K562 (cell line): ENCODE measurements at regions not wholly inside any gene's neighbourhood (a gene's known extent, or its start where the extent isn't known, plus 50 kb on each side); places are given as distances from the start of the nearest gene placed in this dataset.

Source experiments
- ATAC-seq: fragments of 200-7000 bp; cut with Tn5 transposase; 3 replicates; pipeline ENCODE4 v1.9.1; 2020; ENCODE audit warnings: moderate library complexity
- BruUV-seq: library from RNA; stranded (reverse); fragments of 400-500 nt; replicated peaks from 2 replicates; lab custom pipeline; 2021; lab: Mats Ljungman, UMichigan
- CTCF ChIA-PET: fragments of 300-600 bp; formaldehyde crosslinking; extraction: SDS; loops from one replicate; lab custom pipeline; 2021; ENCODE audit warnings: low intra/inter-chr PET ratio; lab: Yijun Ruan, JAX
- POLR2A ChIA-PET: fragments of 300-600, 350-650 bp; sonication (Branson Sonifier 250); formaldehyde crosslinking; extraction: SDS; loops from one replicate; lab custom pipeline; 2021; ENCODE audit warnings: antibody characterized with exemption, inconsistent platforms; lab: Yijun Ruan, JAX
- DNase-seq, 4 experiments: peaks; one replicate each; pipeline versions ENCODE4 v3.0.0 to v3.0.0-alpha.2; 2011 to 2018; ENCODE audit warnings: low spot score in 3 of 4, mixed read lengths in 3 of 4; ENCODE audit errors: extremely low read depth in 1 of 4
- FAIRE-seq: peaks from 2 replicates; lab custom pipeline; 2011; peaks lifted over from hg19 to GRCh38; lab: Jason Lieb, UNC
- H2AFZ ChIP-seq: 2 replicates; pipeline ENCODE4 v1.6.0; 2011; ENCODE audit warnings: low read depth, low read length, control low read depth, inconsistent platforms
- H3K27ac ChIP-seq: fragments of 200-600 bp; 3 replicates; pipeline ENCODE4 v1.8.0; 2011; ENCODE audit warnings: low read depth, mild to moderate bottlenecking, control low read depth, inconsistent platforms, low read length, moderate library complexity, mixed read lengths; ENCODE audit errors: extremely low read depth
- H3K27me3 ChIP-seq, 2 experiments: fragments of 300-600 bp in 1 of 2; 2 replicates in 1 of 2; 3 replicates in 1 of 2; pipeline versions ENCODE4 v1.6.0 to v1.8.0; 2011; ENCODE audit warnings: inconsistent platforms in 2 of 2, low read length in 2 of 2, mild to moderate bottlenecking in 1 of 2, mixed read lengths in 1 of 2, moderate library complexity in 1 of 2; ENCODE audit not compliant: control insufficient read depth in 2 of 2, insufficient read depth in 2 of 2
- H3K36me3 ChIP-seq: fragments of 300-600 bp; 3 replicates; pipeline ENCODE4 v1.8.0; 2011; ENCODE audit warnings: mild to moderate bottlenecking, low read length, inconsistent platforms; ENCODE audit not compliant: control insufficient read depth, insufficient read depth
- H3K4me1 ChIP-seq, 2 experiments: fragments of 200-600 bp in 1 of 2; replicated peaks in 1 of 2; 2 replicates in 1 of 2; 3 replicates in 1 of 2; pipeline versions ENCODE4 v1.5.1 to v1.8.0; 2011; ENCODE audit warnings: inconsistent platforms in 2 of 2, low read length in 2 of 2, mild to moderate bottlenecking in 1 of 2, mixed read lengths in 1 of 2, moderate library complexity in 1 of 2; ENCODE audit not compliant: control insufficient read depth in 2 of 2, insufficient read depth in 2 of 2
- H3K4me2 ChIP-seq: 2 replicates; pipeline ENCODE4 v1.6.1; 2011; ENCODE audit warnings: low read length, control low read depth, inconsistent platforms, mixed read lengths; ENCODE audit not compliant: insufficient read depth
- H3K4me3 ChIP-seq: fragments of 200-600 bp; sonication (generic), shearing (Covaris generic); 2 replicates; pipeline ENCODE4 v1.5.1; 2016; ENCODE audit warnings: control low read depth, inconsistent platforms
- H3K79me2 ChIP-seq: fragments of 200-600 bp; 3 replicates; pipeline ENCODE4 v1.8.0; 2011; ENCODE audit warnings: low read length, inconsistent platforms; ENCODE audit not compliant: control insufficient read depth, insufficient read depth
- H3K9ac ChIP-seq, 2 experiments: 2 replicates each; pipeline versions ENCODE4 v1.6.0 to v1.6.1; 2011; ENCODE audit warnings: low read depth in 2 of 2, low read length in 2 of 2, control low read depth in 1 of 2, inconsistent platforms in 1 of 2, mild to moderate bottlenecking in 1 of 2, mixed read lengths in 1 of 2; ENCODE audit not compliant: insufficient read depth in 1 of 2
- H3K9me1 ChIP-seq: one replicate; pipeline ENCODE4 v1.6.0; 2011; ENCODE audit warnings: inconsistent platforms, mild to moderate bottlenecking, low read length, moderate library complexity; ENCODE audit not compliant: control insufficient read depth, insufficient read depth
- H3K9me3 ChIP-seq: replicated peaks from 2 replicates; pipeline ENCODE4 v1.5.1; 2011; ENCODE audit warnings: low read depth, low read length, inconsistent platforms; ENCODE audit not compliant: control insufficient read depth, insufficient read depth
- H4K20me1 ChIP-seq: replicated peaks from 2 replicates; pipeline ENCODE4 v1.6.1; 2011; ENCODE audit warnings: low read length, inconsistent platforms, mixed read lengths; ENCODE audit not compliant: control insufficient read depth, insufficient read depth
- CLOCK ChIP-seq: fragments of 250-450 bp; sonication (Bioruptor Pico); IDR thresholded peaks from 2 replicates; pipeline ENCODE4 v1.4.0; 2020; ENCODE audit warnings: mild to moderate bottlenecking, moderate library complexity, borderline replicate concordance
- CREB5 ChIP-seq: fragments of 250-450 bp; sonication (Bioruptor Pico); IDR thresholded peaks from 2 replicates; pipeline ENCODE4 v1.5.0; 2020; ENCODE audit warnings: mild to moderate bottlenecking
- CREBBP ChIP-seq: IDR thresholded peaks from one replicate; pipeline ENCODE4 v1.6.1; 2012; ENCODE audit warnings: low read depth, mild to moderate bottlenecking, control low read depth, inconsistent platforms, low read length
- DLX4 ChIP-seq: fragments of 250-450 bp; sonication (Bioruptor Pico); IDR thresholded peaks from 2 replicates; pipeline ENCODE4 v1.6.1; 2021; ENCODE audit warnings: mild to moderate bottlenecking
- FOXJ2 ChIP-seq: fragments of 200-800 bp; sonication (Bioruptor generic); IDR thresholded peaks from 2 replicates; pipeline ENCODE4 v1.6.1; 2016; ENCODE audit warnings: missing genetic modification characterization, missing compliant biosample characterization
- HINFP ChIP-seq: fragments of 450-650 bp; conservative IDR thresholded peaks from 2 replicates; pipeline ENCODE4 v1.6.1; 2016; ENCODE audit warnings: missing genetic modification characterization, low read depth, mild to moderate bottlenecking, control low read depth, missing compliant biosample characterization
- HIVEP1 ChIP-seq: fragments of 250-450 bp; sonication (Bioruptor Pico); IDR thresholded peaks from 2 replicates; pipeline ENCODE4 v1.4.0; 2020; ENCODE audit warnings: mild to moderate bottlenecking
- MLX ChIP-seq, 2 experiments: fragments of 450-650 bp in 1 of 2; sonication (generic) in 1 of 2; formaldehyde crosslinking; conservative IDR thresholded peaks; 2 replicates each; pipeline versions ENCODE4 v1.4.0 to v1.8.1; 2020 to 2022; ENCODE audit warnings: mild to moderate bottlenecking in 1 of 2, missing genetic modification reagents in 1 of 2
- MXI1 ChIP-seq: IDR thresholded peaks from 2 replicates; pipeline ENCODE4 v1.6.1; 2011; ENCODE audit warnings: low read depth, mild to moderate bottlenecking, improper control_type of control experiment, low read length
- NFRKB ChIP-seq: fragments of 450-650 bp; IDR thresholded peaks from 2 replicates; pipeline ENCODE4 v1.6.1; 2016; ENCODE audit warnings: low read depth
- TCF7 ChIP-seq: sonication (generic); IDR thresholded peaks from 2 replicates; pipeline ENCODE4 v1.6.1; 2016; ENCODE audit warnings: antibody characterized with exemption, borderline replicate concordance
- ZKSCAN3 ChIP-seq: fragments of 250-450 bp; sonication (Bioruptor Pico); IDR thresholded peaks from 2 replicates; pipeline ENCODE4 v1.4.0; 2020
- ZNF41 ChIP-seq: fragments of 250-450 bp; sonication (Bioruptor Pico); conservative IDR thresholded peaks from 2 replicates; pipeline ENCODE4 v1.4.0; 2020; ENCODE audit warnings: mild to moderate bottlenecking
- ZNF589 ChIP-seq: fragments of 200-800 bp; sonication (Bioruptor generic); IDR thresholded peaks from 2 replicates; pipeline ENCODE4 v1.6.1; 2016; ENCODE audit warnings: low read depth, missing genetic modification characterization, missing compliant biosample characterization
- WGBS: fragments of 100-300 bp; shearing (Covaris generic); methylation state at CpG from one replicate; pipeline ENCODE4 v1.1.6; 2016; ENCODE audit warnings: low coverage, mixed read lengths; ENCODE audit not compliant: insufficient coverage; ENCODE audit errors: missing lambda C conversion rate; 5-methylcytosine and 5-hydroxymethylcytosine counted together
- in situ Hi-C: fragments of 300-500 bp; cut with MboI; formaldehyde crosslinking; loops from 4 replicates; pipeline ENCODE4 v1.15.0; 2018; ENCODE audit warnings: inconsistent platforms, mixed read lengths
- intact Hi-C: fragments of 100-400 bp; cut with micrococcal nuclease; formaldehyde crosslinking; loops from 2 replicates; pipeline ENCODE4 v1.14.2; 2022

GRCh38 chr13:31956980-31957644, 74.5 kb upstream of the FRY start:
- 0% methylated on average over 2 of the region's 2 CpGs for WGBS
- Histone ChIP-seq H3K27ac (no peak overlapping the region), H3K36me3 (no peaks in the 10 kb centered on the region), H3K9ac (no peak overlapping the region), H3K4me2 (no peak overlapping the region), H4K20me1 (no peaks in the 10 kb centered on the region), H2AFZ (no peak overlapping the region), H3K79me2 (no peaks in the 10 kb centered on the region), H3K27me3 (peaks cover 0 to 5% of the 10 kb centered on the region in 2 experiments; a peak in 1 of 5 replicates), H3K9me1 (no peaks in the 10 kb centered on the region), H3K9me3 (no peaks in the 10 kb centered on the region), H3K4me1 (peaks cover 0 to 7% of the 10 kb centered on the region in 2 experiments; a peak in 2 of 5 replicates), H3K4me3 (no peak overlapping the region)
- CTCF ChIA-PET, result no interaction called here
- DNase-seq, result no peak
- no TSS peak for BruUV-seq
- no peak for FAIRE-seq
- in situ Hi-C loops, result no loop called here
- TF ChIP-seq ZNF41 (CRISPR knock-in tag) (no peak), CREBBP (no peak), ZKSCAN3 (no peak), MLX (CRISPR knock-in tag; conservative IDR thresholded peaks at IDR 0.05) (no peak), FOXJ2 (no peak), TCF7 (no peak), HIVEP1 (CRISPR knock-in tag) (no peak), NFRKB (no peak), ZNF589 (CRISPR knock-in tag) (no peak), MXI1 (no peak), HINFP (tag) (no peak), CLOCK (CRISPR knock-in tag) (no peak), CREB5 (CRISPR knock-in tag) (no peak), DLX4 (no peak)
- no peak for ATAC-seq
- intact Hi-C loops, result no loop called here
- POLR2A ChIA-PET, result no interaction called here
